ENCODE measurements at regions not wholly inside any gene's neighbourhood (a gene's known extent, or its start where the extent isn't known, plus 50 kb on each side); places are given as distances from the start of the nearest gene placed in this dataset.
"Not testable (repeated sequence)": the region's sequence is repeated elsewhere in the genome, so short reads cannot be mapped to it uniquely, and the experiment has no call there.

- not testable (repeated sequence) for TF ChIP-seq CTCF, POLR2A (IDR thresholded peaks at IDR 0.05)
Observed at GRCh38 chr2:89306869-89307637, 615.6 kb downstream of the RPIA start.
